ENCODE measurements at regions not wholly inside any gene's neighbourhood (a gene's known extent, or its start where the extent isn't known, plus 50 kb on each side); places are given as distances from the start of the nearest gene placed in this dataset.

- no peak for TF ChIP-seq SP1 (IDR thresholded peaks at IDR 0.05; ENCODE audit: low read depth)
Observed at GRCh38 chrX:39399387-39399786, 598.1 kb downstream of the MID1IP1 start (continued).

- BruUV-seq (replicated peaks), result no TSS peak
- Histone ChIP-seq H3K4me3 (replicated peaks in 1 of 2; ENCODE audit: low read depth in 1 of 2, low read length in 2 of 2) (no peak overlapping the region), H3K79me2 (ENCODE audit: insufficient read depth, low read length) (no peaks in the 10 kb centered on the region), H3K36me3 (ENCODE audit: control insufficient read depth in 1 of 2, insufficient read depth in 2 of 2, low read length in 2 of 2) (no peaks in the 10 kb centered on the region), H3K9me3 (ENCODE audit: control insufficient read depth in 1 of 2, insufficient read depth in 1 of 2, low read depth in 1 of 2, low read length in 2 of 2) (no peaks in the 10 kb centered on the region), H3K9me2 (ENCODE audit: insufficient read depth) (no peaks in the 10 kb centered on the region), H3K27me3 (ENCODE audit: insufficient read depth, low read length) (no peaks in the 10 kb centered on the region), H2AFZ (ENCODE audit: low read depth, low read length, poor library complexity, severe bottlenecking) (no peak overlapping the region), H4K20me1 (ENCODE audit: insufficient read depth) (no peaks in the 10 kb centered on the region), H3K27ac (ENCODE audit: low read depth, low read length) (no peak overlapping the region), H3K4me2 (ENCODE audit: low read length) (no peak overlapping the region), H3K4me1 (ENCODE audit: control insufficient read depth in 1 of 2, insufficient read depth in 2 of 2, low read length in 2 of 2) (no peaks in the 10 kb centered on the region), H3K9ac (ENCODE audit: low read length) (no peak overlapping the region)
- no peak for DNase-seq (ENCODE audit: low read depth, low spot score)
- TF ChIP-seq EZH2phosphoT487 (IDR thresholded peaks at IDR 0.05; ENCODE audit: borderline replicate concordance) (no peak), SP1 (IDR thresholded peaks at IDR 0.05; ENCODE audit: low read depth) (no peak), CTCF (IDR thresholded peaks at IDR 0.05 in 2 of 3, conservative IDR thresholded peaks at IDR 0.05 in 1 of 3; ENCODE audit: borderline replicate concordance in 1 of 3, insufficient read depth in 1 of 3, low read depth in 2 of 3, low read length in 2 of 3) (no peak), ZNF274 (IDR thresholded peaks at IDR 0.05; ENCODE audit: low read depth, low read length) (no peak), ATF3 (IDR thresholded peaks at IDR 0.05) (no peak), YY1 (IDR thresholded peaks at IDR 0.05; ENCODE audit: extremely low read depth, insufficient replicate concordance, low read depth, low read length) (no peak), ZBTB33 (IDR thresholded peaks at IDR 0.05; ENCODE audit: extremely low read depth, insufficient replicate concordance, low read length) (no peak), RAD21 (IDR thresholded peaks at IDR 0.05; ENCODE audit: low read depth) (no peak), SRF (IDR thresholded peaks at IDR 0.05; ENCODE audit: low read depth) (no peak), ZFX (IDR thresholded peaks at IDR 0.05) (no peak), JUND (IDR thresholded peaks at IDR 0.05) (no peak), ELF1 (IDR thresholded peaks at IDR 0.05; ENCODE audit: borderline replicate concordance, low read depth) (no peak), EZH2 (IDR thresholded peaks at IDR 0.05) (no peak), EGR1 (IDR thresholded peaks at IDR 0.05; ENCODE audit: low read depth) (no peak)
- TF ChIP-seq, protein P1, sequence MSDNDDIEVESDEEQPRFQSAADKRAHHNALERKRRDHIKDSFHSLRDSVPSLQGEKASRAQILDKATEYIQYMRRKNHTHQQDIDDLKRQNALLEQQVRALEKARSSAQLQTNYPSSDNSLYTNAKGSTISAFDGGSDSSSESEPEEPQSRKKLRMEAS (IDR thresholded peaks at IDR 0.05), result no peak
- TF ChIP-seq, protein P2, sequence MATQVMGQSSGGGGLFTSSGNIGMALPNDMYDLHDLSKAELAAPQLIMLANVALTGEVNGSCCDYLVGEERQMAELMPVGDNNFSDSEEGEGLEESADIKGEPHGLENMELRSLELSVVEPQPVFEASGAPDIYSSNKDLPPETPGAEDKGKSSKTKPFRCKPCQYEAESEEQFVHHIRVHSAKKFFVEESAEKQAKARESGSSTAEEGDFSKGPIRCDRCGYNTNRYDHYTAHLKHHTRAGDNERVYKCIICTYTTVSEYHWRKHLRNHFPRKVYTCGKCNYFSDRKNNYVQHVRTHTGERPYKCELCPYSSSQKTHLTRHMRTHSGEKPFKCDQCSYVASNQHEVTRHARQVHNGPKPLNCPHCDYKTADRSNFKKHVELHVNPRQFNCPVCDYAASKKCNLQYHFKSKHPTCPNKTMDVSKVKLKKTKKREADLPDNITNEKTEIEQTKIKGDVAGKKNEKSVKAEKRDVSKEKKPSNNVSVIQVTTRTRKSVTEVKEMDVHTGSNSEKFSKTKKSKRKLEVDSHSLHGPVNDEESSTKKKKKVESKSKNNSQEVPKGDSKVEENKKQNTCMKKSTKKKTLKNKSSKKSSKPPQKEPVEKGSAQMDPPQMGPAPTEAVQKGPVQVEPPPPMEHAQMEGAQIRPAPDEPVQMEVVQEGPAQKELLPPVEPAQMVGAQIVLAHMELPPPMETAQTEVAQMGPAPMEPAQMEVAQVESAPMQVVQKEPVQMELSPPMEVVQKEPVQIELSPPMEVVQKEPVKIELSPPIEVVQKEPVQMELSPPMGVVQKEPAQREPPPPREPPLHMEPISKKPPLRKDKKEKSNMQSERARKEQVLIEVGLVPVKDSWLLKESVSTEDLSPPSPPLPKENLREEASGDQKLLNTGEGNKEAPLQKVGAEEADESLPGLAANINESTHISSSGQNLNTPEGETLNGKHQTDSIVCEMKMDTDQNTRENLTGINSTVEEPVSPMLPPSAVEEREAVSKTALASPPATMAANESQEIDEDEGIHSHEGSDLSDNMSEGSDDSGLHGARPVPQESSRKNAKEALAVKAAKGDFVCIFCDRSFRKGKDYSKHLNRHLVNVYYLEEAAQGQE (IDR thresholded peaks at IDR 0.05; ENCODE audit: low read depth), result no peak
- ATAC-seq, result no peak
- intact Hi-C loops (cut with micrococcal nuclease), result no loop called here
- ChIA-PET CTCF (no interaction called here), RAD21 (ENCODE audit: low non-redundant PET in 1 of 2, low total read pairs in 2 of 2, uncharacterized antibody in 2 of 2, unreplicated experiment in 2 of 2) (no interaction called here), POLR2A (no interaction called here)
Observed at GRCh38 chrX:39401483-39402110, 600.3 kb downstream of the MID1IP1 start.

All from HCT116 (cell line).